Upper lobe of right lung (tissue), 1 donor: ENCODE measurements at regions not wholly inside any gene's neighbourhood (a gene's known extent, or its start where the extent isn't known, plus 50 kb on each side); places are given as distances from the start of the nearest gene placed in this dataset.

Experiments
- ATAC-seq: fragments of 200-7000 bp; cut with Tn5 transposase; one replicate; pipeline ENCODE4 v1.9.1; 2020; ENCODE audit warnings: mild to moderate bottlenecking, moderate library complexity
- DNase-seq: peaks from one replicate; pipeline ENCODE4 v3.0.0-alpha.2; 2020
- H3K27ac ChIP-seq: fragments of 200-600 bp; one replicate; pipeline ENCODE4 v1.8.0; 2022
- H3K27me3 ChIP-seq: fragments of 200-600 bp; one replicate; pipeline ENCODE4 v1.8.0; 2022; ENCODE audit warnings: mild to moderate bottlenecking
- H3K36me3 ChIP-seq: fragments of 200-600 bp; one replicate; pipeline ENCODE4 v1.8.0; 2022
- H3K4me1 ChIP-seq: fragments of 200-600 bp; one replicate; pipeline ENCODE4 v1.8.0; 2022
- H3K4me3 ChIP-seq: fragments of 200-600 bp; one replicate; pipeline ENCODE4 v1.8.0; 2022; ENCODE audit warnings: mild to moderate bottlenecking
- H3K9me3 ChIP-seq: fragments of 200-600 bp; one replicate; pipeline ENCODE4 v1.8.0; 2022
- CTCF ChIP-seq: fragments of 200-600 bp; IDR thresholded peaks from one replicate; pipeline ENCODE4 v1.8.0; 2022; ENCODE audit warnings: antibody characterized with exemption
- intact Hi-C: fragments of 100-400 bp; cut with DNase I; formaldehyde crosslinking; loops from one replicate; pipeline ENCODE4 v1.11.0; 2022
- donor health status: DM: no; HTN: yes; CAD: no; lungs with severe emphysema.

DNA sequence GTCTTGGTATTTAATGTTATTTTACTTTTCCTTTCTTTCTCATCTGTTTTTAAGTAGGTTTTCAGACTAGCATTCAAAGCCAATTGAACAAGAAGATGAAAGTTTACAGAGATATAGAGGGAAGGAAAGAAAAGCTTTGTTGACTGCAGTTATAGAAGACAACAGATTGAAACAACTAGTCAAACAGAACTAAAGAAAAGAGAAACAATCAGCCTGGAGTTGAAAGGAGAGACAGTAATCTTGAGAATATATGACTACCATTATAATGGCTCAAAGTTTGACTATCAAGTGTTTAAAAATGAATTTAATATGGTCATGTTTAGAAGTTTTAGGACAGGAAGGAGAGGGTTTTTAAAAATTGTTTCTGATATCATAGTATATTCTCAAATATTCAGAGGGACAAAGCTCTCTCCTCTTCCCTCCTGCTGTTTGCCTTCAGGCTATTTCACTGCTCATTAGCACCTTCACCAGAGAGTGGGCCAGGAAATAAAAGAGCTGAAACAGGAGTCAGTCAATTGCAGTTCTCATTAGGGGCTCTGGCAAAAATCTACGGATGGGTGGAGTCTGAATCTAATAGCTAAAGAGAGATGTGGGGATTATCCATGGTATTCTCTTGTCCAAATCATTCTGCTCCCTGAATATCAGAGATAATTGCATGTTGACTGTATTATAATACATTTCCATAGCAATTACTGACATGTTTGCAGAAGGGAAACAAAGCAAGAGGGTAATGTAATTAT is 577.8 kb downstream of the BRINP3 start:
- ATAC-seq (no peak), DNase-seq (no peak)
- H3K36me3 ChIP-seq: no peaks in the 10 kb centered on the region
- H3K4me3 ChIP-seq: no peak overlapping the region
- H3K27me3 ChIP-seq: no peaks in the 10 kb centered on the region
- no peak for TF ChIP-seq CTCF
- H3K27ac ChIP-seq: no peak overlapping the region
- intact Hi-C loops: no loop called here
- no peaks in the 10 kb centered on the region for H3K9me3 ChIP-seq
- no peaks in the 10 kb centered on the region for H3K4me1 ChIP-seq

- H3K27me3 ChIP-seq: no peaks in the 10 kb centered on the region
- TF ChIP-seq CTCF: no peak
- no peak for DNase-seq
- no peaks in the 10 kb centered on the region for H3K36me3 ChIP-seq
- H3K4me1 ChIP-seq: no peaks in the 10 kb centered on the region
- intact Hi-C loops: no loop called here
- no peak overlapping the region for H3K4me3 ChIP-seq
- no peaks in the 10 kb centered on the region for H3K9me3 ChIP-seq
- ATAC-seq: no peak
- H3K27ac ChIP-seq: no peak overlapping the region
These were observed 573.2 kb downstream of the BRINP3 start for GRCh38 chr1:189904509-189904908.

DNA sequence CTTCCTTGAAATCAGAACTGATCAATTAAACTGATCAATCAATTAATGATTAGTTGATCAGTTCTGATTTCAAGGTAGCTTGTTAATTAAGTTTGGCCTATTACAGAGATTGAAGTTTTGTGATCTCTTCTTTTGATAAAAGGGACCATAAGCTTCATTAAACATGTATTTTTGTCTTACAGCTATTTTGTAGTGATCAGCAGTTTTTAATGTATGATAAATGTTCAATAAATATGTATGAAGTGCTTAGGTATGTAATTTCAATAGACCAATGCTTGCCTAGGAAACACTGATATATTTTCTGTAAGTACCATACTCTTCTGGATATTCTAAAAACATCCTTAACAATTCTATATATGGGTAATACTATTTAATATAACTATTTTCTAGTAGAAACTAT is 569.6 kb downstream of the BRINP3 start:
- Histone ChIP-seq H3K27me3 (no peaks in the 10 kb centered on the region), H3K27ac (no peak overlapping the region), H3K4me3 (no peak overlapping the region), H3K4me1 (no peaks in the 10 kb centered on the region), H3K36me3 (no peaks in the 10 kb centered on the region), H3K9me3 (no peaks in the 10 kb centered on the region)
- ATAC-seq (no peak), DNase-seq (no peak)
- intact Hi-C loops: no loop called here
- TF ChIP-seq CTCF: no peak

DNA sequence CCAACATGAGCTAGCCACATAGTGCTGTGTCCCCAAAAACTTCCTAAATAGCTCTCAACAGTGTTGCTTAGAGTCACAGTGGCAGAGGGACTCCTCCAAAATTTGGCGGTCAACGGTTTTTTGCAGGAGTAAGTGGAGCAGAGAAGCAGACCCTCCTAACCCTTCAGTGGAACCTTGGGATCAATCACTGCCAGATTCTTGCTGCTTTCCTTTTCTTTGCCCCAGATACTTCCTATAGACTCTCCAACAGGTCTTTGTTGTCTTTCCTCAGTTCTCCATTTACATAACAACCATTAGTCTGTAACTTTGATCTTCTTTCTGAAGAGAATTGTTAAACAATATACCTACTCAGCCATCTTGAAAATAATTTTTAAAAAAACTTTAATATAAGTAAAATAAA is 556.1 kb downstream of the BRINP3 start:
- no peak overlapping the region for H3K27ac ChIP-seq
- intact Hi-C loops: no loop called here
- ATAC-seq (no peak), DNase-seq (no peak)
- H3K4me3 ChIP-seq: no peak overlapping the region
- TF ChIP-seq CTCF: no peak
- H3K27me3 ChIP-seq: no peaks in the 10 kb centered on the region
- no peaks in the 10 kb centered on the region for H3K4me1 ChIP-seq
- no peaks in the 10 kb centered on the region for H3K36me3 ChIP-seq
- peaks cover 14% of the 10 kb centered on the region for H3K9me3 ChIP-seq

DNA sequence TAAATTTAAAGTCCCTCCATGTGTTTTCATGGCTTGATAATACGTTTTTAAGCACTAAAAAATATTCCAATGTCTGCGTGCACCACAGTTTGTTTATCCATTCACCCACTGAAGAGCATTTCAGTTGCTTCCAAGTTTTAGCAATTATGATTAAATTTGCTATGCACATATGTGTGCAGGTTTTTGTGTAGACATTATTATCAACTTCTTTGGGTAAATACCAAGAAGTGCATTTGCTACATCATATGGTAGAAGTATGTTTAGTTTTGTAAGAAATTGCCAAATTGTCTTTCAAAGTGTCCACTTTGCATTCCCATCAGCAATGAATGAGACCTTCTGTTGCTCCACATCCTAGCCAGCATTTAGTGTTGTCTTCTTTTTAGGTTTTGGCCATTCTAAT is 550.0 kb downstream of the BRINP3 start:
- no peaks in the 10 kb centered on the region for H3K4me1 ChIP-seq
- peaks cover 6% of the 10 kb centered on the region for H3K9me3 ChIP-seq
- H3K27me3 ChIP-seq: no peaks in the 10 kb centered on the region
- H3K36me3 ChIP-seq: no peaks in the 10 kb centered on the region
- TF ChIP-seq CTCF: no peak
- H3K4me3 ChIP-seq: no peak overlapping the region
- no peak for DNase-seq
- ATAC-seq: no peak
- H3K27ac ChIP-seq: no peak overlapping the region
- intact Hi-C loops: no loop called here
